Nephron (organoid): ENCODE measurements at regions not wholly inside any gene's neighbourhood (a gene's known extent, or its start where the extent isn't known, plus 50 kb on each side); places are given as distances from the start of the nearest gene placed in this dataset.
A peak's percentile ranks its signal among the peaks of the same experiment; 100 is the strongest.
"Not testable (repeated sequence)": the region's sequence is repeated elsewhere in the genome, so short reads cannot be mapped to it uniquely, and the experiment has no call there.

ENCODE experiments used
- H3K27ac Mint-ChIP-seq, 3 experiments: 2 replicates each; pipeline ENCODE4 v1.8.0; 2020; ENCODE audit warnings: mixed read lengths in 3 of 3, mild to moderate bottlenecking in 2 of 3, moderate library complexity in 1 of 3
- H3K27me3 Mint-ChIP-seq: 2 replicates; pipeline ENCODE4 v1.8.0; 2021; ENCODE audit warnings: low read depth, mild to moderate bottlenecking, moderate library complexity, mixed read lengths
- H3K36me3 Mint-ChIP-seq: 2 replicates; pipeline ENCODE4 v1.8.0; 2020; ENCODE audit warnings: low read depth, mixed read lengths
- H3K4me1 Mint-ChIP-seq: 2 replicates; pipeline ENCODE4 v1.8.0; 2020; ENCODE audit warnings: mixed read lengths
- H3K4me3 Mint-ChIP-seq, 3 experiments: 2 replicates each; pipeline ENCODE4 v1.8.0; 2020; ENCODE audit warnings: mild to moderate bottlenecking in 3 of 3, mixed read lengths in 3 of 3, moderate library complexity in 2 of 3
- H3K9me3 Mint-ChIP-seq: 2 replicates; pipeline ENCODE4 v1.8.0; 2020; ENCODE audit warnings: mixed read lengths
- TF ChIP-seq, protein P1 (sequence below), 3 experiments: fragments of 200-600 bp; sonication (generic); IDR thresholded peaks; one replicate each; pipeline ENCODE4 v1.5.0; 2021; ENCODE audit warnings: antibody characterized with exemption in 3 of 3; ENCODE audit not compliant: unreplicated experiment in 3 of 3

DNA sequence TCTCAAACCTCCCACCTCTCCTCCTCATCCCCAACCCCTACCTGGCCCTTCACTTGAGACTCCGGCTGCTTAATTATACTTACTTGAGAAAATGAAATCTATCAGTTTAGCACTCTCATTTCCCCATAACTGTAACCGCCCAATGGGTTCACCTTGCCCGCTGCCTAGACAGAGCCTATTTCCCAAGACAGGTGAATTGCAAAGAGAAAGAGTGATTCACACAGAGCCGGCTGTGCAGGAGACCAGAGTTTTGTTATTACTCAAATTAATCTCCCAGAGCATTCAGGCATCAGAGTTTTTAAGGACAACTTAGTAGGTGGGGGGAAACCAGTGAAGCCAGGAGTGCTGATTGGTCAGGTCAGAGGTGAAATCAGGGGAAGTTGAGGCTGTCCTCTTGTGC lies 301.4 kb upstream of the CDYL start:
- TF ChIP-seq, protein P1, sequence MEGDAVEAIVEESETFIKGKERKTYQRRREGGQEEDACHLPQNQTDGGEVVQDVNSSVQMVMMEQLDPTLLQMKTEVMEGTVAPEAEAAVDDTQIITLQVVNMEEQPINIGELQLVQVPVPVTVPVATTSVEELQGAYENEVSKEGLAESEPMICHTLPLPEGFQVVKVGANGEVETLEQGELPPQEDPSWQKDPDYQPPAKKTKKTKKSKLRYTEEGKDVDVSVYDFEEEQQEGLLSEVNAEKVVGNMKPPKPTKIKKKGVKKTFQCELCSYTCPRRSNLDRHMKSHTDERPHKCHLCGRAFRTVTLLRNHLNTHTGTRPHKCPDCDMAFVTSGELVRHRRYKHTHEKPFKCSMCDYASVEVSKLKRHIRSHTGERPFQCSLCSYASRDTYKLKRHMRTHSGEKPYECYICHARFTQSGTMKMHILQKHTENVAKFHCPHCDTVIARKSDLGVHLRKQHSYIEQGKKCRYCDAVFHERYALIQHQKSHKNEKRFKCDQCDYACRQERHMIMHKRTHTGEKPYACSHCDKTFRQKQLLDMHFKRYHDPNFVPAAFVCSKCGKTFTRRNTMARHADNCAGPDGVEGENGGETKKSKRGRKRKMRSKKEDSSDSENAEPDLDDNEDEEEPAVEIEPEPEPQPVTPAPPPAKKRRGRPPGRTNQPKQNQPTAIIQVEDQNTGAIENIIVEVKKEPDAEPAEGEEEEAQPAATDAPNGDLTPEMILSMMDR (IDR thresholded peaks at IDR 0.05; ENCODE audit: unreplicated experiment in 3 of 3) = no peak
- H3K4me1 Mint-ChIP-seq = no peaks in the 10 kb centered on the region
- H3K4me3 Mint-ChIP-seq = no peak overlapping the region
- H3K27me3 Mint-ChIP-seq = no peaks in the 10 kb centered on the region
- H3K27ac Mint-ChIP-seq = no peak overlapping the region
- H3K9me3 Mint-ChIP-seq = peaks cover 28% of the 10 kb centered on the region
- no peaks in the 10 kb centered on the region for H3K36me3 Mint-ChIP-seq

DNA sequence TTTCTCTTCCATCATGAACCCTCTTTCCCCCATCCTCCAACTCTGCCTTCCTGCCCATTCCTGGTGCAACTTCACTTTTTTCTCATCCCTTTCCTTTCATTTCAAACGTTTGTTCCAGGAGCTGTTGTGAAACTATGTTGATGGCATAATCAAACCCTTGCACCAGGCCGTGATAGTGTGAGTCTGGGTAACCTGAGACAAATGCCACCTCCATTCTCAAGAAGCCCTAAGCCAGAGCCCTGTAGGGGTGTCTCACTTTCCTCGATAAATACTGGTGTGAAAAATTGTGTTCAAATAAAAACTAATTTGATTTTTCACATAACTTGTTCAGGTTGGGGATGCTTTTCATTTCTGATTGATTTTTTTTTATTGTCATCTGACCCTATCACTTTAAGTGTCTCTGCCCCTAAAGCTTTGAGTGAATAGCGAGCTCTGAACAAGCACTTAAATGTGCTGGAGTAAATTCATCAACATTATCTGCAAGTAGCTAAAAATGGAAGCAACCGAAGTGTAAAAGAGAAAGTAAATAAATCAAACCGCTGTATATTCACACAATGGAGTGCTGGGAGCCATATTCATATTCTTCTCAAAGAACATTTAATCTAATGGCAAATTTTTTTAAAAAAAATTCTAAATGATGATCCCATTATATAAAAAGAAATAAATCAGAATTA lies 303.1 kb upstream of the CDYL start:
- Mint-ChIP-seq H3K27me3 (no peaks in the 10 kb centered on the region), H3K9me3 (peaks cover 28% of the 10 kb centered on the region), H3K36me3 (no peaks in the 10 kb centered on the region), H3K4me3 (no peak overlapping the region), H3K4me1 (no peaks in the 10 kb centered on the region), H3K27ac (no peak overlapping the region)
- TF ChIP-seq, protein P1 (IDR thresholded peaks at IDR 0.05; ENCODE audit: unreplicated experiment in 3 of 3) = no peak

DNA sequence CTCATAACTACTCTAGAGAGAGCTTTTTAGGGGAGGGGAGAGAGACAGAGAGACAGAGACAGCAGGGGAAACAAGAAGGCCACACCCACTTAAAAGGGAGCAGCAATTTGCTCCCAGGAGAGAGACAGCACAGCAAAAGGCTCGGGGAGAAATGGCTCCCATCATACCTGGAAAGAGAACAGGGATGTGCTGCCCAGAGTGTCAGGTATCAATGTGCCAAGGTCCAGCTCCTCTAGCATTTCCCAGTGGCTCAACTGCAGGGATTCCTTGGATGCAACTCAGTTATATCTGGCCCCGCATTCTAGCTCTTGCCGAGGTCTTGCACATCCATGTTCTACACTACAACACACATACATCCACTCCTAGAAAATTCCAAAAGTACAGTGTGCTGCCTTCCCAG lies 304.0 kb upstream of the CDYL start:
- no peak overlapping the region for H3K4me3 Mint-ChIP-seq
- TF ChIP-seq, protein P1 (IDR thresholded peaks at IDR 0.05; ENCODE audit: unreplicated experiment in 3 of 3) = no peak
- peaks cover 3% of the 10 kb centered on the region for H3K27me3 Mint-ChIP-seq
- H3K36me3 Mint-ChIP-seq = no peaks in the 10 kb centered on the region
- H3K9me3 Mint-ChIP-seq = peaks cover 24% of the 10 kb centered on the region
- no peak overlapping the region for H3K27ac Mint-ChIP-seq
- H3K4me1 Mint-ChIP-seq = no peaks in the 10 kb centered on the region

DNA sequence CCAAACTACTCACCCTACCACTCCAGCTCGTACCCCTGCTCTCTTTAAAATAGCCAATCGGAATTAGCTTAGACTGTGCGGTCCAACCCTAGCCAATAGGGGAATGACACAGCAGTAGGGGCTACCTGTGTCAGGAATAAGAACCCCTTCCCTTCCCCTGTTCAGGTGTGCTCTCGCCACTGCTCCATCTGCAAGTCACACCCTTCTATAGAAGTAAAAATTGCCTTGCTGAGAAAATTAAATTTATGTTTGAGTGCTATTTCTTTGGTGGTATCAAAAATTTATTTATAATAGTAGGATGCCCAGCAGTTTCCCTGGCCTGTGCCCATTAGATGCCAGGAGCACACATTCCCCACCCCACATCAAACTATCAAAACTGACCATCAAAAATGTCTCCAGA lies 304.7 kb upstream of the CDYL start:
- H3K27ac Mint-ChIP-seq, H3K36me3 Mint-ChIP-seq, H3K4me1 Mint-ChIP-seq, H3K27me3 Mint-ChIP-seq: not testable (repeated sequence)
- peaks cover 24% of the 10 kb centered on the region for H3K9me3 Mint-ChIP-seq
- H3K4me3 Mint-ChIP-seq = peak overlapping the region in 1 of 3 experiments; percentile 24

DNA sequence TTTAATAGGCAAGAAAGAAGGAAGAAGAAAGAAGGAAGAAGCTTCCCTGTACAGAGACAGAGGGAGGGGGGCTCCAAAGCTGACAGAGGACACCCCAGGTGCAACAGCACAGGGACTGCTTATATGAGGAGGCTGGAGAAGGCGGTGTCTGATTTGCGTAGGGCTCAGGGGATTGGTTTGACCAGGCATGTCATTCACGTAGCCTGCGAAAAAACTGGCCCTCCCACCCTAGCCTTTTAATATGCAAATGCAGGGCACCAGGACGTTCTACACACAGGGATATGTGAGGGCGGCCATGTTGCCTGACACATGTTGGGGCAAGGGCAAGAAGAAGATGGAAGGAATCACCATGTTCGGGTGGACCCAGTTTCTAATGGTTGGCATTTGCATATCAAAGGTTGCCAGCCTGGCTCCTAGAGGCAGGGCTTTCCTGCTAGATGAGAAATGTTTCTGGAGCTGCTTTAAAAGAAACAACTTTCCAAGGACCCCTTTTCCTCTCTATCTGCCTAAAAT lies 305.4 kb upstream of the CDYL start:
- H3K36me3 Mint-ChIP-seq = no peaks in the 10 kb centered on the region
- H3K27me3 Mint-ChIP-seq = peaks cover 3% of the 10 kb centered on the region
- TF ChIP-seq, protein P1 (IDR thresholded peaks at IDR 0.05; ENCODE audit: unreplicated experiment in 3 of 3) = no peak
- H3K27ac Mint-ChIP-seq = no peak overlapping the region
- H3K4me1 Mint-ChIP-seq = no peaks in the 10 kb centered on the region
- H3K9me3 Mint-ChIP-seq = peaks cover 24% of the 10 kb centered on the region
- H3K4me3 Mint-ChIP-seq = no peak overlapping the region

DNA sequence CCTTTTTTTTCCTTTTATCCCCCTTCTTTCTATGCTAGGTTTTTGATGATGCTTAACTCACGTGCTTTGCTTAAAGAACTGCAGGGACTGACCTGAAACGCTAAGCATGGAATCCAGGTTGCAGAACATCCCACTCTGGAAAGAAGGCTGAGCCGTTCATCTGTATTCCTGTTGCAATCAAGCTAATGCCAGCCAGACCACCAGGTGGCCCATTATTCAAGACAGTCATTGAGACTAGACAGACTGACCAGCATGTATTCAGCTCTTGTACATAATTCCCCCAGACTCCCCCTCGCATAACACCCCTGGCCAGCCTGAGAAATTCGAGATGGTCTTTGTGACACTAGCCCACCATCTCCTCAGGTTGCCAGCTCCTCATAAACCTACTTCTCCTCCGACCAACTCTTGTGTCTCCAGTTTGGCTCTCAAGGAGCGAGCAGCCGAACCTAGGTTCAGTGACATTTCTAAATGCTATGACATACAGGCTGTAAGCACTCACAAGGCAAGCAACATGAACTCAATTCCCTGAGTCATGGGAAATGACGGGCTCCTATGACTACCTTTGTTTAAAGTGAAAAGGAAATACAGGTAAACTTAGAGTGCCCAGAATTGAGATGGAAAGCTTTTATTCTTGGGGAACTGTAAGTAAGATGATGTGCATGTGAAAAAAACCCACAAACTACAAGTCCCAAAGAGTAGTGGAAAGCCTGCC lies 309.3 kb upstream of the CDYL start:
- no peak overlapping the region for H3K27ac Mint-ChIP-seq
- peaks cover 15% of the 10 kb centered on the region for H3K9me3 Mint-ChIP-seq
- peaks cover 3% of the 10 kb centered on the region for H3K27me3 Mint-ChIP-seq
- TF ChIP-seq, protein P1 (IDR thresholded peaks at IDR 0.05; ENCODE audit: unreplicated experiment in 3 of 3) = no peak
- H3K36me3 Mint-ChIP-seq = no peaks in the 10 kb centered on the region
- no peak overlapping the region for H3K4me3 Mint-ChIP-seq
- no peaks in the 10 kb centered on the region for H3K4me1 Mint-ChIP-seq
